Stimulated activated naive CD8-positive, alpha-beta T cell treated with anti-CD3 and anti-CD28 coated beads, Interleukin-15, Interleukin-2, amounts not matched to agents 100 ng/mL and 50 ng/mL, for 24 hours (primary cell): ENCODE measurements at regions not wholly inside any gene's neighbourhood (a gene's known extent, or its start where the extent isn't known, plus 50 kb on each side); places are given as distances from the start of the nearest gene placed in this dataset.
"Not testable (repeated sequence)": the region's sequence is repeated elsewhere in the genome, so short reads cannot be mapped to it uniquely, and the experiment has no call there.

Experiments
- H3K27ac Mint-ChIP-seq: one replicate; pipeline ENCODE4 v1.8.0; 2021; ENCODE audit warnings: mild to moderate bottlenecking, mixed read lengths
- H3K27me3 Mint-ChIP-seq: one replicate; pipeline ENCODE4 v1.8.0; 2021; ENCODE audit warnings: mixed read lengths
- H3K36me3 Mint-ChIP-seq: one replicate; pipeline ENCODE4 v1.8.0; 2021; ENCODE audit warnings: low read depth, mixed read lengths
- H3K4me1 Mint-ChIP-seq: one replicate; pipeline ENCODE4 v1.8.0; 2021; ENCODE audit warnings: low read depth, mixed read lengths
- H3K4me3 Mint-ChIP-seq: one replicate; pipeline ENCODE4 v1.8.0; 2021; ENCODE audit warnings: mild to moderate bottlenecking, mixed read lengths
- H3K9me3 Mint-ChIP-seq: one replicate; pipeline ENCODE4 v1.8.0; 2021; ENCODE audit warnings: mixed read lengths

- Mint-ChIP-seq H3K36me3 (no peaks in the 10 kb centered on the region), H3K4me3 (no peak overlapping the region), H3K4me1 (no peaks in the 10 kb centered on the region), H3K9me3 (no peaks in the 10 kb centered on the region), H3K27ac (no peak overlapping the region), H3K27me3 (no peaks in the 10 kb centered on the region)
These were observed 78.7 kb upstream of the AFDN start for GRCh38 chr6:167748046-167748445.

GRCh38 chr6:167748458-167749379, 78.0 kb upstream of the AFDN start:
- H3K36me3 Mint-ChIP-seq = no peaks in the 10 kb centered on the region
- H3K4me3 Mint-ChIP-seq = no peak overlapping the region
- H3K4me1 Mint-ChIP-seq = no peaks in the 10 kb centered on the region
- no peaks in the 10 kb centered on the region for H3K27me3 Mint-ChIP-seq
- H3K27ac Mint-ChIP-seq = no peak overlapping the region
- H3K9me3 Mint-ChIP-seq = no peaks in the 10 kb centered on the region

GRCh38 chr6:167750956-167751358, 75.8 kb upstream of the AFDN start:
- Mint-ChIP-seq H3K9me3 (no peaks in the 10 kb centered on the region), H3K27ac (no peak overlapping the region), H3K27me3 (no peaks in the 10 kb centered on the region)

GRCh38 chr6:167751579-167752115, 75.1 kb upstream of the AFDN start:
- Mint-ChIP-seq H3K36me3 (no peaks in the 10 kb centered on the region), H3K27ac (no peak overlapping the region), H3K4me3 (no peak overlapping the region), H3K27me3 (no peaks in the 10 kb centered on the region), H3K9me3 (no peaks in the 10 kb centered on the region), H3K4me1 (no peaks in the 10 kb centered on the region)

More at GRCh38 chr6:167750956-167751358, 75.8 kb upstream of the AFDN start:
- H3K4me1 Mint-ChIP-seq = no peaks in the 10 kb centered on the region
- no peak overlapping the region for H3K4me3 Mint-ChIP-seq
- no peaks in the 10 kb centered on the region for H3K36me3 Mint-ChIP-seq

- not testable (repeated sequence) for H3K27ac Mint-ChIP-seq, H3K36me3 Mint-ChIP-seq, H3K4me3 Mint-ChIP-seq, H3K4me1 Mint-ChIP-seq, H3K27me3 Mint-ChIP-seq, H3K9me3 Mint-ChIP-seq
These were observed 73.4 kb upstream of the AFDN start for GRCh38 chr6:167753281-167753680.

GRCh38 chr6:167754691-167755090, 72.0 kb upstream of the AFDN start:
- no peaks in the 10 kb centered on the region for H3K4me1 Mint-ChIP-seq
- peaks cover 6% of the 10 kb centered on the region for H3K27me3 Mint-ChIP-seq
- no peaks in the 10 kb centered on the region for H3K36me3 Mint-ChIP-seq
- H3K4me3 Mint-ChIP-seq = no peak overlapping the region
- H3K9me3 Mint-ChIP-seq = no peaks in the 10 kb centered on the region
- no peak overlapping the region for H3K27ac Mint-ChIP-seq

- Mint-ChIP-seq H3K27me3 (peaks cover 6% of the 10 kb centered on the region), H3K9me3 (no peaks in the 10 kb centered on the region), H3K36me3 (no peaks in the 10 kb centered on the region), H3K27ac (no peak overlapping the region), H3K4me3 (no peak overlapping the region), H3K4me1 (no peaks in the 10 kb centered on the region)
These were observed 71.2 kb upstream of the AFDN start for GRCh38 chr6:167755461-167755860.

GRCh38 chr6:167756597-167756996, 70.1 kb upstream of the AFDN start:
- Mint-ChIP-seq H3K4me1 (no peaks in the 10 kb centered on the region), H3K9me3 (no peaks in the 10 kb centered on the region), H3K36me3 (no peaks in the 10 kb centered on the region), H3K4me3 (no peak overlapping the region), H3K27ac (no peak overlapping the region), H3K27me3 (peaks cover 6% of the 10 kb centered on the region)

- H3K27me3 Mint-ChIP-seq = peaks cover 6% of the 10 kb centered on the region
- H3K4me1 Mint-ChIP-seq = no peaks in the 10 kb centered on the region
- H3K4me3 Mint-ChIP-seq = no peak overlapping the region
- no peaks in the 10 kb centered on the region for H3K36me3 Mint-ChIP-seq
- no peaks in the 10 kb centered on the region for H3K9me3 Mint-ChIP-seq
- H3K27ac Mint-ChIP-seq = no peak overlapping the region
These were observed 69.5 kb upstream of the AFDN start for GRCh38 chr6:167757249-167757648.

GRCh38 chr6:167757821-167758220, 68.9 kb upstream of the AFDN start:
- no peaks in the 10 kb centered on the region for H3K36me3 Mint-ChIP-seq
- H3K9me3 Mint-ChIP-seq = no peaks in the 10 kb centered on the region
- H3K27me3 Mint-ChIP-seq = peaks cover 6% of the 10 kb centered on the region
- H3K4me1 Mint-ChIP-seq = no peaks in the 10 kb centered on the region
- no peak overlapping the region for H3K4me3 Mint-ChIP-seq
- no peak overlapping the region for H3K27ac Mint-ChIP-seq

- no peaks in the 10 kb centered on the region for H3K36me3 Mint-ChIP-seq
- H3K4me1 Mint-ChIP-seq = no peaks in the 10 kb centered on the region
- H3K27me3 Mint-ChIP-seq = peaks cover 6% of the 10 kb centered on the region
- H3K9me3 Mint-ChIP-seq = no peaks in the 10 kb centered on the region
- H3K27ac Mint-ChIP-seq = no peak overlapping the region
- H3K4me3 Mint-ChIP-seq = no peak overlapping the region
These were observed 68.2 kb upstream of the AFDN start for GRCh38 chr6:167758309-167759023.

- Mint-ChIP-seq H3K4me3 (no peak overlapping the region), H3K9me3 (no peaks in the 10 kb centered on the region), H3K4me1 (no peaks in the 10 kb centered on the region), H3K36me3 (no peaks in the 10 kb centered on the region), H3K27ac (no peak overlapping the region), H3K27me3 (peaks cover 6% of the 10 kb centered on the region)
These were observed 67.5 kb upstream of the AFDN start for GRCh38 chr6:167759206-167759605.

GRCh38 chr6:167759912-167760311, 66.8 kb upstream of the AFDN start:
- H3K27me3 Mint-ChIP-seq = peaks cover 6% of the 10 kb centered on the region
- no peaks in the 10 kb centered on the region for H3K4me1 Mint-ChIP-seq
- no peaks in the 10 kb centered on the region for H3K9me3 Mint-ChIP-seq
- no peak overlapping the region for H3K27ac Mint-ChIP-seq
- H3K4me3 Mint-ChIP-seq = no peak overlapping the region
- H3K36me3 Mint-ChIP-seq = no peaks in the 10 kb centered on the region

GRCh38 chr6:167760979-167761793, 65.5 kb upstream of the AFDN start:
- H3K4me1 Mint-ChIP-seq = no peaks in the 10 kb centered on the region
- H3K9me3 Mint-ChIP-seq = no peaks in the 10 kb centered on the region
- H3K4me3 Mint-ChIP-seq = no peak overlapping the region
- H3K27me3 Mint-ChIP-seq = peaks cover 6% of the 10 kb centered on the region
- no peaks in the 10 kb centered on the region for H3K36me3 Mint-ChIP-seq
- no peak overlapping the region for H3K27ac Mint-ChIP-seq
